ENCODE measurements at regions not wholly inside any gene's neighbourhood (a gene's known extent, or its start where the extent isn't known, plus 50 kb on each side); places are given as distances from the start of the nearest gene placed in this dataset.
"Not testable (repeated sequence)": the region's sequence is repeated elsewhere in the genome, so short reads cannot be mapped to it uniquely, and the experiment has no call there.

DNA sequence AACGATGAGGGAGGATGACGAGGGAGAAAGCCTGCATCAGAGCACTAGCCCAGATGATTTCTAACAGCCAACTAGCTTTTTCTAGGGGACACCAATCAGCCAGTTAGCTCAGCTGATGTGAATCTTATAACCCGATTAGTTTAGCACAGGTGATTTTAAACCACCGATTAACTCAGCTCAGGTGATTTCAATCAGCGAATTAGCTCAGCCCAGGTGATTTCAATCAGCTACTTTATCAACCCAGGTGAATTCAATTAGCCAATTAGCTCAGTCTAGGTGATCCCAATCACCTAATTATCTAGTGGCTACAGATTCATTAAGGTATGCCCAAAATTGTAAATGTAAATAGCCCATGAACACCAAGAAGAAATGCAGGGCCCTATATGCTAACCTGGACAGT lies 146.9 kb downstream of the ZNF486 start:
- ATAC-seq, result no peak
- H3K4me1 ChIP-seq, result no peaks in the 10 kb centered on the region
- intact Hi-C loops (cut with DNase I), result no loop called here
- H3K4me3 ChIP-seq, result no peak overlapping the region
- WGBS (ENCODE audit: insufficient coverage, low coverage, low lambda C conversion rate, missing lambda C conversion rate), result 39% methylated on average over 5 of the region's 5 CpGs
- no peaks in the 10 kb centered on the region for H3K9me3 ChIP-seq
- no peak for DNase-seq
- no peak overlapping the region for H3K27ac ChIP-seq
- no peaks in the 10 kb centered on the region for H3K36me3 ChIP-seq
- H3K27me3 ChIP-seq, result no peaks in the 10 kb centered on the region
- TF ChIP-seq, protein P1, sequence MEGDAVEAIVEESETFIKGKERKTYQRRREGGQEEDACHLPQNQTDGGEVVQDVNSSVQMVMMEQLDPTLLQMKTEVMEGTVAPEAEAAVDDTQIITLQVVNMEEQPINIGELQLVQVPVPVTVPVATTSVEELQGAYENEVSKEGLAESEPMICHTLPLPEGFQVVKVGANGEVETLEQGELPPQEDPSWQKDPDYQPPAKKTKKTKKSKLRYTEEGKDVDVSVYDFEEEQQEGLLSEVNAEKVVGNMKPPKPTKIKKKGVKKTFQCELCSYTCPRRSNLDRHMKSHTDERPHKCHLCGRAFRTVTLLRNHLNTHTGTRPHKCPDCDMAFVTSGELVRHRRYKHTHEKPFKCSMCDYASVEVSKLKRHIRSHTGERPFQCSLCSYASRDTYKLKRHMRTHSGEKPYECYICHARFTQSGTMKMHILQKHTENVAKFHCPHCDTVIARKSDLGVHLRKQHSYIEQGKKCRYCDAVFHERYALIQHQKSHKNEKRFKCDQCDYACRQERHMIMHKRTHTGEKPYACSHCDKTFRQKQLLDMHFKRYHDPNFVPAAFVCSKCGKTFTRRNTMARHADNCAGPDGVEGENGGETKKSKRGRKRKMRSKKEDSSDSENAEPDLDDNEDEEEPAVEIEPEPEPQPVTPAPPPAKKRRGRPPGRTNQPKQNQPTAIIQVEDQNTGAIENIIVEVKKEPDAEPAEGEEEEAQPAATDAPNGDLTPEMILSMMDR (IDR thresholded peaks at IDR 0.05), result no peak
- no peak for TF ChIP-seq POLR2A (IDR thresholded peaks at IDR 0.05)

DNA sequence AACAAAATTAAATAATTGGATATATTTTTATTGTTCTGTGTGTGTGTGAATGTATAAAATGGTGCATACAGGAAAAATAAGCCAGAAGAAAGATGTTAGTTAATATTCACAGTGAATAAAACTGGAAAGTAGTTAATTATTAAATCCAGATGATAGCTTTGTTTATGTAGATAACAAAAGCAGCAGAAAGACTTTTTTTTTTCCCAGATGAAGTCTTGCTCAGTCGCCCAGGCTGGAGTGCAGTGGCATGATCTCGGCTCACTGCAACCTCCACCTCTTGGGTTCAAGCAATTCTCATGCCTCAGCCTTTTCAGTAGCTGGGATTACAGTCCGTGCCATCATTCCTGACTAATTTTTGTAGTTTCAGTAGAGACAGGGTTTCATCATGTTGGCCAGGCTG lies 140.1 kb downstream of the ZNF486 start:
- ATAC-seq, result no peak
- 36% methylated on average over 3 of the region's 3 CpGs for WGBS (ENCODE audit: insufficient coverage, low coverage, low lambda C conversion rate, missing lambda C conversion rate)
- Histone ChIP-seq H3K36me3 (no peaks in the 10 kb centered on the region), H3K9me3 (no peaks in the 10 kb centered on the region), H3K27me3 (no peaks in the 10 kb centered on the region), H3K27ac (no peak overlapping the region), H3K4me1 (no peaks in the 10 kb centered on the region), H3K4me3 (no peak overlapping the region)
- TF ChIP-seq, protein P1 (IDR thresholded peaks at IDR 0.05), result no peak
- no peak for TF ChIP-seq POLR2A (IDR thresholded peaks at IDR 0.05)
- intact Hi-C loops (cut with DNase I), result no loop called here
- no peak for DNase-seq

DNA sequence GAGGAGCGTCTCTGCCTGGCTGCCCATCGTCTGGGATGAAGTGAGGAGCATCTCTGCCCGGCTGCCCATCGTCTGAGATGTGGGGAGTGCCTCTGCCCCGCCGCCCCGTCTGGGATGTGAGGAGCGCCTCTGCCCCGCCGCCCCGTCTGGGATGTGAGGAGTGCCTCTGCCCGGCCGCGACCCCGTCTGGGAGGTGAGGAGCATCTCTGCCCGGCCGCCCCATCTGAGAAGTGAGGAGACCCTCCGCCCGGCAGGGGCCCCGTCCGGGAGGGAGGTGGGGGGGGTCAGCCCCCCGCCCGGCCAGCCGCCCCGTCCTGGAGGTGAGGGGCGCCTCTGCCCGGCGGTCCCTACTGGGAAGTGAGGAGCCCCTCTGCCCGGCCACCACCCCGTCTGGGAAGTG lies 129.3 kb downstream of the ZNF486 start:
- ATAC-seq; DNase-seq; H3K27ac ChIP-seq; intact Hi-C loops (cut with DNase I); H3K4me3 ChIP-seq; H3K4me1 ChIP-seq; H3K36me3 ChIP-seq; H3K27me3 ChIP-seq; H3K9me3 ChIP-seq: not testable (repeated sequence)
- no CpG with 5 or more reads among the region's 30 CpGs for WGBS (ENCODE audit: insufficient coverage, low coverage, low lambda C conversion rate, missing lambda C conversion rate)

DNA sequence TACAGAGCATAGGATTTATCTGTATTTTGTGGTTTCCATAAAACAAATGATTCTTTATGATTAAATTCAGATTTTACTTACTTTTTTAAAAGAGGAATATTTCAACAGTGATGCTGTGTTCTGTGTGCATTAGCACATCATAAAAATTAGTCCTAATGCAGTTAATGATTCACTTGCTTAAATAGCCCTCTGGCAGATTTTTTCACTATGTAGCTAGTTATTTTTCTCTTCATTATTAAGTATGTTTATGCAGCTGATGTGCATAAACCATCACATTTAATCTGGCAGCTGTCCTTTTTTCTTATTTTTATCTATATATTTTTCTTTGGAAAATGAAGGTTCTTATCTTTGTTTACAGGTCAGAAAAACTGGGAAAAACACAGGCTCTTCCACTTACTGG lies 127.2 kb downstream of the ZNF486 start:
- intact Hi-C loops (cut with DNase I), result no loop called here
- no peak for ATAC-seq
- H3K36me3 ChIP-seq, result no peaks in the 10 kb centered on the region
- H3K27me3 ChIP-seq, result no peaks in the 10 kb centered on the region
- DNase-seq, result no peak
- H3K4me1 ChIP-seq, result no peaks in the 10 kb centered on the region
- TF ChIP-seq POLR2A (IDR thresholded peaks at IDR 0.05), result no peak
- TF ChIP-seq, protein P1 (IDR thresholded peaks at IDR 0.05), result no peak
- no peak overlapping the region for H3K27ac ChIP-seq
- H3K4me3 ChIP-seq, result no peak overlapping the region
- no peaks in the 10 kb centered on the region for H3K9me3 ChIP-seq

DNA sequence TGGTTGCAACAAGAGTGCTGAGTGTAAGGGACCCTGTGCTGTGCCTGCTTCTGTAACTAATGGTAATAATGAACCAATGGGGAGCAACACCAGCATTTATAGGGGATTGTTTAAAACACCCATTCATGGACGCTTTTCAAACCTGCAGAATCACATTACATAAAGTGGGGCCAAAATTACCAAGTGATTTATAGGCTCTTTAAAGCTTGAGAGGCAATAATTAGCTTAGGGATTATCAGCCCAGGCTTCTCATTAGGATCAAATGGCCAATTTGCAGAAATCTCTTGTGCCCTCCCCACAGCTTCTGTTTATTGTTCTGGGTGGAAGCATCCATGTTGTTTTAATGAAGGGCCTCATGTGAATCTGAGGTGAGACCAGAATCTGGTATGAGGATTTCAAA lies 125.5 kb downstream of the ZNF486 start:
- H3K4me1 ChIP-seq; H3K27me3 ChIP-seq; ATAC-seq; H3K27ac ChIP-seq; H3K9me3 ChIP-seq; H3K4me3 ChIP-seq; intact Hi-C loops (cut with DNase I); H3K36me3 ChIP-seq; DNase-seq: not testable (repeated sequence)
- 80% methylated on average over 1 of the region's 1 CpG for WGBS (ENCODE audit: insufficient coverage, low coverage, low lambda C conversion rate, missing lambda C conversion rate)

DNA sequence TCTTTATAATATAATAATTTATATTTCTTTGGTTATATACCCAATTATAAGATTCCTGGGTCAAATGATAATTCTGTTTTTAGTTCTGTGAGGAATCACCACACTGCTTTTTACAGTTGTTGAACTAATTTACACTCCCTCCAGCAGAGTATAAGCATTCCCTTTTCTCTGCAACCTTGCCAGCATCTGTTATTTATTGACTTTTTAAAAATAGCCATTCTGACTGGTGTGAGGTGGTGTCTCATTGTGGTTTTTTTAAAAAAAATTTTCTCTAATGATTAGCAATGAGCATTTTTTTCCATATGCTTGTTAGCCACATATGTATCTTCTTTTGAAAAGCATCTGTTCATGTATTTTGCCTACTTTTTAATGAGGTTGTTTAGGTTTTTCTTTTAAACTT lies 122.2 kb downstream of the ZNF486 start:
- H3K4me1 ChIP-seq, result no peaks in the 10 kb centered on the region
- no peak for DNase-seq
- no peak overlapping the region for H3K4me3 ChIP-seq
- no peak overlapping the region for H3K27ac ChIP-seq
- no peaks in the 10 kb centered on the region for H3K9me3 ChIP-seq
- TF ChIP-seq, protein P1 (IDR thresholded peaks at IDR 0.05), result no peak
- intact Hi-C loops (cut with DNase I), result no loop called here
- no peak for ATAC-seq
- H3K27me3 ChIP-seq, result no peaks in the 10 kb centered on the region
- no peaks in the 10 kb centered on the region for H3K36me3 ChIP-seq

Data from right lobe of liver (tissue), 6 donors.